LNCAP (cell line): ENCODE measurements at regions not wholly inside any gene's neighbourhood (a gene's known extent, or its start where the extent isn't known, plus 50 kb on each side); places are given as distances from the start of the nearest gene placed in this dataset.

Experiments
- CTCF ChIP-seq: fragments of 450-650 bp; IDR thresholded peaks from 2 replicates; pipeline ENCODE4 v1.5.1; 2017; ENCODE audit warnings: mild to moderate bottlenecking

- TF ChIP-seq CTCF, result no peak
Observed at GRCh38 chr3:109679664-109680063, 342.3 kb upstream of the DPPA4 start.

- no peak for TF ChIP-seq CTCF
Observed at GRCh38 chr3:109683746-109684145, 346.4 kb upstream of the DPPA4 start.

- TF ChIP-seq CTCF, result no peak
Observed at GRCh38 chr3:109685084-109686079, 348.0 kb upstream of the DPPA4 start.

DNA sequence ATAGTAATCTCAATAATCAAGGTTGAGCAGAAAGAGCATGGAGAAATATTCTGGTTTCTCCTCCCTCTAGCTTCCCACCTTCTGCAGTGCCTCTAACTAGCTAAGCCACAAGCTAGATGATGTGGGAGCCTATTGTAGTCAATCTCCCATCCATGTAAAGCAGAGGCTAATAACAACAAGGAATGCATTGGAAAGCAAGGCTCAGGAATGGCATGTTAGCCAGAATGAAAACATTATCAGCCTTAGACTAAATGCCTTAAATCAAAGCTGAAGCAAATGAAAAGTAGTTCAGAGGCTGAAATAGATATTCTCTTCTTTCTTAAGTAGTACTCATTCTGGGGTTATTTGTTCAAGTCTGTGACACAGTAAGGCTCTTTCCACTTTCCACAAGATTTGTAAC, 350.3 kb upstream of the DPPA4 start:
- no peak for TF ChIP-seq CTCF

DNA sequence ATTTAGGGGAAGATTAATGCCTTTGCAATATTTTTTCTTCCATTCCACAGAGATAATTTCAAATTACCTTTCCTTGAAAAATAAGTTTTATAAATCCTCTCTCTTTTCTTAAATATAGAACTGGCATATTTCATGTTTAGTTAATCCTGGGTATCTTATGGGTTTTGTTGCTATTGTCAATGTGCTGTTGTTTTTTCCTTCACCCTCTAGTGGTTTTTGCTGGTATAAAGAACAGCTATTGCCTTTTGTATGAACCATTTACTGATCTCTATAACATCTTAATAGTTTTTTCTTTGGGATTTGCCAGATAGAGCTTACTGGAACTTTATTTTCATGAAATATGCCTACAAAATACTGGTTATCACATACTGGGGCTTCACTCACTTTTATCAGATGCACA, 359.6 kb upstream of the DPPA4 start:
- no peak for TF ChIP-seq CTCF

DNA sequence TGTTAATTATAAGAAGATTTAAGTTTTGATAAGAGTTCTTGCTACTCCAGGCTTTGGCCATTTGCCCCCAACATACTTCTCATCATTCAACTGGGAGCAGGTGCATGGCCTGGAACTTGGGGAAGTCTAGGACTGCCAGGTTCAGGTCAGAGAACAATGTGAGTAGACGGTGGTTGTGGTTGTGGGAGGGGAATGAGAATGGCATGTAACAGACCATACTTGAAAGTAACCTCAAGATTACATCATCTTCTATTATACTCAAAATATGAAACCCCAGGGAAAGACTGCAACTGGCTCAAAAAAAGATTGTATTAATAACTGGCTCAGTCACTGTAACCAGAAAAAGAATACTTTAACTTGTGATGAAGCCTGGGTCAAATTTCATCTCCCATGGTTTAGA, 364.9 kb upstream of the DPPA4 start:
- no peak for TF ChIP-seq CTCF

DNA sequence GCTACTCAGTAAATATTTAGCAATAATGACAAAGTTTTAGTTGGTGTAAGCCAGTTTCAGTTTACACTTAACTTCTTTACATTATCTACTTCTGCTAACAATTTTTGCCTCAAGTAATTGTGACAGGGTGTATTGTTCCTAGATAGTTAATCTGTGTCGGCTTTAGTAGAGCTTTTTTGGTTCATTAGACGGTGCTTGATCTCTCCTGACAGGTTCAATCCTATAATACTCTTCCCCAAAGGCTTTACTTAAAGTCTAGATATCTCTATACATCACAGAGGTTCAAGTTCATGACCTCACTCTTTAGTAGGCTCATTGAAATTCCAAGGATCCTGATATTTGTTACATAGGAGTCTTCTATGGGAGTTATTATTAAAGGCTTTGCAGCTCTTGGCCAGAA, 365.6 kb upstream of the DPPA4 start:
- TF ChIP-seq CTCF, result no peak
